Trophoblast cell (in vitro differentiated cells and primary cell): ENCODE measurements at regions not wholly inside any gene's neighbourhood (a gene's known extent, or its start where the extent isn't known, plus 50 kb on each side); places are given as distances from the start of the nearest gene placed in this dataset.

ENCODE experiments used
- DNase-seq, 2 donors: peaks; one replicate each; pipeline ENCODE4 v3.0.0-alpha.2; 2016
- H2AFZ ChIP-seq: 2 replicates; pipeline ENCODE4 v1.6.1; 2013; ENCODE audit warnings: low read length, moderate library complexity, mild to moderate bottlenecking; ENCODE audit not compliant: insufficient read depth, poor library complexity
- H2AK5ac ChIP-seq: 2 replicates; pipeline ENCODE4 v1.6.1; 2013; ENCODE audit warnings: mild to moderate bottlenecking, low read length
- H2BK120ac ChIP-seq: 2 replicates; pipeline ENCODE4 v1.6.1; 2013; ENCODE audit warnings: low read length, mild to moderate bottlenecking, moderate library complexity; ENCODE audit not compliant: insufficient read depth, poor library complexity
- H2BK12ac ChIP-seq: 2 replicates; pipeline ENCODE4 v1.6.1; 2013; ENCODE audit warnings: mild to moderate bottlenecking, low read length, moderate library complexity
- H2BK5ac ChIP-seq: 2 replicates; pipeline ENCODE4 v1.6.1; 2013; ENCODE audit warnings: low read length, low read depth, moderate library complexity, mild to moderate bottlenecking; ENCODE audit not compliant: poor library complexity
- H3K14ac ChIP-seq: 2 replicates; pipeline ENCODE4 v1.6.1; 2013; ENCODE audit warnings: mild to moderate bottlenecking, low read length
- H3K18ac ChIP-seq: 2 replicates; pipeline ENCODE4 v1.6.1; 2013; ENCODE audit warnings: mild to moderate bottlenecking, low read length
- H3K23ac ChIP-seq: 2 replicates; pipeline ENCODE4 v1.6.1; 2013; ENCODE audit warnings: low read length
- H3K27ac ChIP-seq: 2 replicates; pipeline ENCODE4 v1.5.1; 2013; ENCODE audit warnings: low read depth, mild to moderate bottlenecking, inconsistent platforms, low read length, moderate library complexity
- H3K27me3 ChIP-seq: 2 replicates; pipeline ENCODE4 v1.6.1; 2013; ENCODE audit warnings: inconsistent platforms, mild to moderate bottlenecking, low read length, moderate library complexity; ENCODE audit not compliant: insufficient read depth
- H3K36me3 ChIP-seq, 2 experiments: 1 replicate in 1 of 2; 2 replicates in 1 of 2; pipeline ENCODE4 v1.6.1; 2013; ENCODE audit warnings: low read length in 2 of 2, mild to moderate bottlenecking in 2 of 2, moderate library complexity in 1 of 2; ENCODE audit not compliant: insufficient read depth in 2 of 2, control insufficient read depth in 1 of 2
- H3K4ac ChIP-seq: 2 replicates; pipeline ENCODE4 v1.6.1; 2013; ENCODE audit warnings: low read depth, mild to moderate bottlenecking, low read length, moderate library complexity
- H3K4me1 ChIP-seq, 2 experiments: 1 replicate in 1 of 2; 2 replicates in 1 of 2; pipeline ENCODE4 v1.6.1; 2013; ENCODE audit warnings: low read length in 2 of 2, mild to moderate bottlenecking in 2 of 2, moderate library complexity in 1 of 2; ENCODE audit not compliant: insufficient read depth in 2 of 2, control insufficient read depth in 1 of 2
- H3K4me2 ChIP-seq: 2 replicates; pipeline ENCODE4 v1.6.1; 2013; ENCODE audit warnings: inconsistent platforms, mild to moderate bottlenecking, low read length, moderate library complexity
- H3K4me3 ChIP-seq: 2 replicates; pipeline ENCODE4 v1.5.1; 2013; ENCODE audit warnings: mild to moderate bottlenecking, low read depth, low read length, inconsistent platforms
- H3K79me1 ChIP-seq: one replicate; pipeline ENCODE4 v1.6.1; 2013; ENCODE audit warnings: low read length
- H3K79me2 ChIP-seq: 2 replicates; pipeline ENCODE4 v1.6.1; 2013; ENCODE audit warnings: low read length, mild to moderate bottlenecking; ENCODE audit not compliant: control insufficient read depth, insufficient read depth, poor library complexity
- H3K9ac ChIP-seq: 2 replicates; pipeline ENCODE4 v1.6.1; 2013; ENCODE audit warnings: mild to moderate bottlenecking, low read length
- H3K9me3 ChIP-seq: 2 replicates; pipeline ENCODE4 v1.6.1; 2013; ENCODE audit warnings: low read depth, mild to moderate bottlenecking, control low read depth, inconsistent platforms, low read length; ENCODE audit not compliant: insufficient read depth
- H4K12ac ChIP-seq: 2 replicates; pipeline ENCODE4 v1.6.1; 2013; ENCODE audit warnings: low read depth, mild to moderate bottlenecking, low read length, moderate library complexity
- H4K8ac ChIP-seq: 2 replicates; pipeline ENCODE4 v1.6.1; 2013; ENCODE audit warnings: low read depth, mild to moderate bottlenecking, low read length, moderate library complexity
- H4K91ac ChIP-seq: one replicate; pipeline ENCODE4 v1.6.1; 2013; ENCODE audit warnings: low read depth, mild to moderate bottlenecking, low read length, moderate library complexity
- WGBS: extraction: QIAGEN DNeasy Blood & Tissue Kit; methylation state at CpG from one replicate; pipeline ENCODE4 v1.1.7; 2013; ENCODE audit warnings: missing lambda C conversion rate; ENCODE audit not compliant: insufficient read length, insufficient coverage; ENCODE audit errors: extremely low coverage; 5-methylcytosine and 5-hydroxymethylcytosine counted together

- Histone ChIP-seq H2AFZ (no peak overlapping the region), H3K79me1 (peaks cover 14% of the 10 kb centered on the region), H2BK5ac (no peak overlapping the region), H4K8ac (no peak overlapping the region), H3K4me2 (no peak overlapping the region), H3K79me2 (peaks cover 6% of the 10 kb centered on the region), H3K4me3 (no peak overlapping the region), H3K4ac (no peak overlapping the region), H3K23ac (no peak overlapping the region), H3K18ac (no peak overlapping the region), H4K91ac (no peak overlapping the region), H3K27me3 (no peaks in the 10 kb centered on the region), H4K12ac (no peak overlapping the region), H3K14ac (peak overlapping the region; percentile 26), H2AK5ac (peak overlapping the region; percentile 44), H2BK12ac (peak overlapping the region; percentile 66), H3K9ac (no peak overlapping the region), H3K4me1 (peaks cover 25 to 33% of the 10 kb centered on the region in 2 experiments), H3K27ac (no peak overlapping the region), H2BK120ac (peak overlapping the region; percentile 56), H3K36me3 (no peaks in the 10 kb centered on the region), H3K9me3 (no peaks in the 10 kb centered on the region)
- WGBS: no CpG with 5 or more reads among the region's 6 CpGs
- DNase-seq: peak; percentile 69
These were observed 133.3 kb upstream of the SERTAD2 start for GRCh38 chr2:64787019-64787365.

- peaks cover 25 to 33% of the 10 kb centered on the region in 2 experiments for H3K4me1 ChIP-seq
- no peak overlapping the region for H2BK12ac ChIP-seq
- no peak overlapping the region for H2BK120ac ChIP-seq
- DNase-seq: peak; percentile 64 to 82
- no CpG with 5 or more reads among the region's 5 CpGs for WGBS
- no peak overlapping the region for H3K23ac ChIP-seq
- no peak overlapping the region for H2AK5ac ChIP-seq
- H2AFZ ChIP-seq: no peak overlapping the region
- H3K27ac ChIP-seq: no peak overlapping the region
- peaks cover 14% of the 10 kb centered on the region for H3K79me1 ChIP-seq
- H3K36me3 ChIP-seq: no peaks in the 10 kb centered on the region
- H3K79me2 ChIP-seq: peaks cover 6% of the 10 kb centered on the region
- H4K12ac ChIP-seq: no peak overlapping the region
- H3K14ac ChIP-seq: no peak overlapping the region
- H3K27me3 ChIP-seq: no peaks in the 10 kb centered on the region
- H2BK5ac ChIP-seq: no peak overlapping the region
- H4K91ac ChIP-seq: no peak overlapping the region
- H3K4ac ChIP-seq: no peak overlapping the region
- H3K18ac ChIP-seq: no peak overlapping the region
- H3K4me3 ChIP-seq: no peak overlapping the region
- no peak overlapping the region for H3K4me2 ChIP-seq
- no peak overlapping the region for H3K9ac ChIP-seq
- no peak overlapping the region for H4K8ac ChIP-seq
- no peaks in the 10 kb centered on the region for H3K9me3 ChIP-seq
These were observed 134.0 kb upstream of the SERTAD2 start for GRCh38 chr2:64787698-64788097.

DNA sequence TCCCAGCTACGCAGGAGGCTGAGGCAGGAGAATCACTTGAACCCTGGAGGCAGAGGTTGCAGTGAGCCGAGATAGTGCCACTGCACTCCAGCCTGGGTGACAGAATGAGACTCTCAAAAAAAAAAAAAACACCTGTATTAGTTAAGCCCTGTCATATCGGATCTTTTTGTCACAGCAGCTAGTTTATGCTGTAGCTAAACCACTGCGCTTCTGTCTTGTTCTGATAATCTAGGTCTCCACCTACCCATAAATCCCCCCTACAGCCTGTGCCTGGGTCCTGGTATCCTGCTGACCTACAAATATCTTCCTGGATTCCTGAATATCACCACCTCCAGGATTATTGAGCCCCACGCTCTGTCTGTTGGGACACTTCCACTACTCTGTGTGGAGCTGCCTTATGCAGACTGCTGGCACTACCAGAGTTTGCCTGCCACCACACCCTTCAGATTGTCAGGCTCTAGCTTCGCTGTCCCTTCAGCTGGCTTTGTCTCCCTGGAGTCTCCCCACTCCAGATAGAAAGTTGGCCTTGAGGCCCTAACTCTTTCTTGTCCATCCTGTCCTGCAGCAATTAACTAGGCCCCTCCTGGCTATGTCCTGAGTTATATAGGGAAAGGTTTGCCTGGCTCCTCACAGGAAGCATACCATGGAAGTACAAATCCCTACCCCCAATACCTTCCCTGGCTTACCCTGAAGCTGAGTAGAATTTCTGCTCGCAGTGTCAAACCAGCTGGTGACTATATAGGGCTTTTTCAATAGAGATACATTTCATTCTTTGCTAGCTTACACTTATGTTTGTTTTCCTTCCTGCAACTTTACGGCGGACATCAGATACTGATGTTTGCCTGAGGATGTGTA, 136.0 kb upstream of the SERTAD2 start:
- Histone ChIP-seq H3K14ac (peak overlapping the region; percentile 68), H3K79me2 (no peaks in the 10 kb centered on the region), H3K18ac (no peak overlapping the region), H3K4me2 (peak overlapping the region; percentile 22), H2BK12ac (peak overlapping the region; percentile 55), H2BK120ac (peak overlapping the region; percentile 65), H3K4me1 (peaks cover 14 to 20% of the 10 kb centered on the region in 2 experiments), H3K9me3 (no peaks in the 10 kb centered on the region), H2BK5ac (peak overlapping the region; percentile 79), H4K8ac (peak overlapping the region; percentile 50), H4K91ac (peak overlapping the region; percentile 75), H3K4me3 (no peak overlapping the region), H3K4ac (peak overlapping the region; percentile 24), H3K9ac (no peak overlapping the region), H2AFZ (peak overlapping the region; percentile 66), H2AK5ac (no peak overlapping the region), H3K27ac (peak overlapping the region; percentile 65), H3K27me3 (no peaks in the 10 kb centered on the region), H3K23ac (no peak overlapping the region), H4K12ac (no peak overlapping the region), H3K36me3 (no peaks in the 10 kb centered on the region), H3K79me1 (peaks cover 5% of the 10 kb centered on the region)
- peak; percentile 25 to 36 for DNase-seq
- WGBS: no CpG with 5 or more reads among the region's 9 CpGs

- Histone ChIP-seq H3K4me1 (peaks cover 4 to 8% of the 10 kb centered on the region in 2 experiments), H2BK12ac (no peak overlapping the region), H3K79me1 (peaks cover 5% of the 10 kb centered on the region), H3K36me3 (no peaks in the 10 kb centered on the region), H3K23ac (no peak overlapping the region), H3K27ac (no peak overlapping the region), H3K79me2 (no peaks in the 10 kb centered on the region), H2AK5ac (no peak overlapping the region), H3K9ac (no peak overlapping the region), H4K12ac (no peak overlapping the region), H2BK120ac (no peak overlapping the region), H3K18ac (no peak overlapping the region), H3K4me2 (no peak overlapping the region), H4K8ac (no peak overlapping the region), H3K4ac (no peak overlapping the region), H2AFZ (no peak overlapping the region), H4K91ac (no peak overlapping the region), H3K27me3 (no peaks in the 10 kb centered on the region), H2BK5ac (no peak overlapping the region), H3K9me3 (no peaks in the 10 kb centered on the region), H3K4me3 (no peak overlapping the region), H3K14ac (no peak overlapping the region)
- DNase-seq: no peak
- no CpG with 5 or more reads among the region's 1 CpG for WGBS
These were observed 138.6 kb upstream of the SERTAD2 start for GRCh38 chr2:64792300-64792699.
